GM21786 (cell line): ENCODE measurements at regions not wholly inside any gene's neighbourhood (a gene's known extent, or its start where the extent isn't known, plus 50 kb on each side); places are given as distances from the start of the nearest gene placed in this dataset.

Source experiments
- ATAC-seq: cut with Tn5 transposase; IDR thresholded peaks from one replicate; pipeline ENCODE4 v1.9.1; 2021; ENCODE audit not compliant: unreplicated experiment

DNA sequence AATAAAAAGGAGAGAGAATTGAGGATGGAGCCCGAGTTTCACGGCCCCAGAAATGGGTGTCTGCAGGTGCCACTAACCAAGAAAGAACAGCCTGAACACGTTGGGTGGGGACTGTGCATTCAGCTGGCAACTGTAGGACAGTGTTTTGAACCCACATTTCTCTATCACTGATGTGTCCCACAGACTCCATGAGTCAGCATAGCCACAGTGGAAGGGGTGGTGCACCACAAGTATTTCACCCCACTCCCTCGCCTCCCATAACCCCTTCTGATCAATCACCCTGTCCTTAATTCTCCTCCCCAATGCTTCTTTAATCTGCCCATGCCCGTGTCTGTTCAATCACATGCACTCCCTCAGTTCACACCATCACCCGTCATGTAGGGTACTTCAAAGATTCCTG lies 291.5 kb downstream of the ZNF516 start:
- no peak for ATAC-seq

DNA sequence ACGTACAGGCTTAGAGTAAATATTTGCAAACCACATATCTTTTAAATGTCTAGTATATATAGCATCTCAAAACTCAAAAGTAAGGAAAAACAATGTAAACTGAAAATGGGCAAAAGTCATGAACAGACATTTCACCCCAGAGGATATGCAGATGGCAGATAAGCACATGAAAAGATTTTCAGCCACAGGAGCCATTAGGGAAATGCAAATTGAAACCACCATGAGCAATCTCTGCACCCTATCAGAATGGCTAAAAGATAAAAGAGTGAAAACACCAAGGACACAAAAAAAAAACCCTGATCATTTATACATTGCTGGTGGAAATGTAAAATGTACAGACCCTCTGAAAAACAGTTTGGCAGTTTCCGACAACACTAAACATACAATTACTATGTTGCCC lies 292.7 kb downstream of the ZNF516 start:
- no peak for ATAC-seq

DNA sequence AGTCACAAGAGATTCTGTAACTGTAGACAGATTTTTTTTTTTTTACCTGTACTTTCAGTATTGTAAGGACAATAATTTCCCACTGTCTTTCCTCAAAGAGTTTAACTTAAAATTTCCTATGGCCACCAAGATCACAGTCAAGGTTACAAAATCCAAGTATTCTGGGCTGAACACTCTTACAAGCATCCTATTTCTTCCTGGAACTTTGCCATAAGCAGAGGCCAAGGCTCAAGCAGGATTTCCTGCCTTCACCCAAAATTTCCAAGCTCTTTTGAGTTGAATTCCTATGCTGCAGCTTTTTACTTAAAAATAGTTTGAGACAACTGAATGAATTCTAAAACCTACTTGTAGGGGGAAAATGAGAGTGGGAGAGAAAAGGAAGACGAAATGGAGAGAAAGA lies 299.4 kb downstream of the ZNF516 start:
- no peak for ATAC-seq

DNA sequence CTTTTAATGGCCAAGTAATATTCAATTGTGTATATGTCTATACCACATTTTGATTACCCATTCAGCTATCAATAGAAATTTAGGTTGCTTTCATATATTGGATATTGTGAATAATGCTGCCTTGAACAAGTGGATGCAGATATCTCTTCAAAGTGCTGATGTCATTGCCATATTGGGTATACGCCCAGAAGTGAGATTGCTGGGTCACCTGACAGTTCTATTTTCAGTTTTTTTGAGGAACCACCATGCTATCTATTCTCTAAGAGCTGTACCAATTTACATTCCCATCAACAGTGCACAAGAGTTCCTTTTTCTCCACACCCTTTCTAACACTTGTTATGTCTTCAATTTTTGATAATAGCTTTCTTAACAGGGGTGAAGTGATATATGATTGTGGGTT lies 306.9 kb downstream of the ZNF516 start:
- ATAC-seq = no peak

DNA sequence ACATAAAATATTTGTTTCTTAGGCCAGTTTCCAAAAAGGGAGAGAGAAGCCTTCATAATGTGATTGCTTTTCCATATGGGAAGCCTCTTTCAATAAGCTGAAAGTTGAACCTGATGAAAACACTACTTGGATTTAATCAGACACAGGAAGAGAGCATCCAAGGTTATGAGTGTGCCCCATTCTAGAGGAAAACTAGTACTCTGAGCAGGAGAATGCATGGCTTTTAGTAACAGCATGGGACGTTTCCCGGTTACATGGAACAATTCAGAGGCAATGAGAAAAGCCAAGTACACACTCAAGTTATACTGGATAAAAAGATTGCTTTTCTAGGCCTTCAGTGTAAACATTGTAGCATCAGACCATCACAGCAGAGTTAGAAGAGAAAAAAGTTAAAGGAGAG lies 315.8 kb downstream of the ZNF516 start:
- no peak for ATAC-seq

DNA sequence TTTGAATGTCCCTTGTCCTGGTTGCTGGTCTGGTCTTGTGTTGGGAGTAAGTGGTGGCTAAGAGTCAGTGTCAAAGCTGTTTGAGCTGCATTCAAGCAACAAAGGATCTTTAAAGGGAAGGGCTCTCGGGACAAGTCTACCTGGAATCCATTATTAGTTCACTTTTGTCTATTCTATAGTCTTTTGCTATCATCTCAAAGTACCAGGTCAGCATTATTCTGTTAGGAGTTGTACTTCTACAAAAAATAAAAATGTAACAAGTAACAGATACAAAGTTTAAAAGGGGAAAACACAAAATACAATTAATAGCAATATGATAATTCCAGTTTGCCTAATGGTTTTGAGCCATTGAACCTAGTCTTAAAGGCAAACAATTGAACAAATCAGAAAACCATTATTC lies 317.9 kb downstream of the ZNF516 start:
- ATAC-seq = no peak

DNA sequence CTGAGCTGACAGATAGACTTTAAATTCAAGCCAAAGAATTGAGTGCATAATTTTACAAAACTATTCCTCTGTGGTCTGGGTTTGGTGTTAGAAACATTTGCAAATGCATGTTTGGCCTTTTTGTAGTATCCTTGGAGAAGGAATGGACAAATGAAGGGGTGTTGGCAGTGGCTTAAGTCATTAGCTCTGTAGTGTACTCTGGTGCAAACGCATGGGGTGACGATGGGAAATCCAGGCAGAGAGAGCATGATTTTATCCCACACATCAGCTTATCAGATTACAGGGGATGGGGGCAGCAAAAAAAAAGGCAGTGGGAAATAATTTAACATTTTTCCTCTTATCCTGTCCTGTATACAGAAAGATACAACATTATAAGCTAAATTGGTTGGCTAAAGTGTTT lies 320.6 kb downstream of the ZNF516 start:
- ATAC-seq = no peak

DNA sequence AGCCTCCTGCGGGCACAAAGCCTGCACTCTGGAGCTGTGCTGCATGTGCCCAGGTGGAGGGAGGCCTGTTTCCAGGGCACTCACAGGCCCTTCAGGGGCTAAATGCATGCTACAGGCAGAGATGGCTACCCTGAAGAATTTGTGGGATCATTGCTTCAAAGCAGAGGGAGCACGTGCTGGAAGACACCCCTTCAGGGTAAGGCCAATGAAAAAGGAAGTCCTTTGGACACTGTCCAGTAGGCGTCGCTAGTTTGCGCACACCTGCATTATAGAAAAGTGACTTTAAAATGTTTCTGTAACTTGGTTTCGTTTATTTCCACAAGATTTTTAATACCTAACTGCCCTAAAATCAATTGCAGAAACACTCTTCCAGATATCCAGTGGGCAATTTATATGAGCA lies 325.3 kb downstream of the ZNF516 start:
- ATAC-seq = no peak

DNA sequence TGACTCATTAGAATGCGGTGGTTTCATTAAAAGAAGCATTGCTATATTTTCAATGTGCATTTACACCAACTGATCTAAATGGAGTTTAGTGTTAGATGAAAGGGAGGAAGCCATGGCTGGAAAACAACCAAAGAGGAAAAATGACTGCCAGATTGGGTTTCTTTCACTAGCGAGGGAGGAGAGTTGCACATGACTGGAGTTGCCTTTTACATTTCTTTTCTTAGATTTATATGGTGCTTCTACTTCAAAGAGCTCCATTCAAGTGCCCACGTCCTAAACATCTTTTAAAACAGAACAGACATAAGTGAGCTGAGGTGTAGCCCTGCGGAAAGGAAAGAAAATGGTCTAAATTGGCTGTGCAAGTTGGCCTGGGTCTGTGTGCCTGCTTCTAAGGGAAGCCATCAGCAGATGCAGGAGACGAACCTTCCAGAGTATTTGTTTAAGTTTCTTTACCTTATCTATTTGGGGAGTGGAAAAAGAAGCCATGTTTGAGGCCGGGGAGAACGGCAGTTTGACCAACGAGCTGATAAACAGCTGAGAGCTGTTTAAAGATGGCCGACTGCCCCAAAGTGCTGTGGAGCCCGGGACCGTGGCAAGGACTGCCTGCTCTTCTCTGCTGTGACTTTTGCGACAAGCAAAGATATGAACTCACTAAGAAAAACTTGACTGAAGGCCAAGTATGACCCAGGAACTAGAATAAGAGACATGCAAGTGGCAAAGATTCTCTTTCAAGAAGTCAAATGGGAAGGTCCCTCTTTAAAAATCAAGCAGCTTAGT lies 327.0 kb downstream of the ZNF516 start:
- no peak for ATAC-seq

DNA sequence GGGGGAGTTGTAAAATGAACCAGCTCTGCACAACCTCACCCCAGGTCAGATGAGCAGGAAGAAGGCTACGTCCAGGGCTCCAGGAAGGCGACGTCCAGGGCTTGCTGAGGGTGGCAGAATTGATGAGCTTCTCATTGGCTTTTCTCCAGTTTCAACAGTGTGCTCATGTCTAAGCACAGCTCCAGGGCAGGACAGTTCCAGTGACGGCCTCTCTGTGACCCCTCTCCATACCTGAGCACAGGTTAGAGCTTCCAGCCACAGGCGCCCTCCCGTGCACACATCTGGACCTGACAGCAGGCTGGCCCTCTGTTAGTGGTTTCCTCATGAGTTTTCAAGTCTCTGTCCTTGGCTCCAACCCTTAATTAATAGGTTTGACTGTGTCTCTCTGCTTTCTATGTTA lies 327.6 kb downstream of the ZNF516 start:
- ATAC-seq = no peak

DNA sequence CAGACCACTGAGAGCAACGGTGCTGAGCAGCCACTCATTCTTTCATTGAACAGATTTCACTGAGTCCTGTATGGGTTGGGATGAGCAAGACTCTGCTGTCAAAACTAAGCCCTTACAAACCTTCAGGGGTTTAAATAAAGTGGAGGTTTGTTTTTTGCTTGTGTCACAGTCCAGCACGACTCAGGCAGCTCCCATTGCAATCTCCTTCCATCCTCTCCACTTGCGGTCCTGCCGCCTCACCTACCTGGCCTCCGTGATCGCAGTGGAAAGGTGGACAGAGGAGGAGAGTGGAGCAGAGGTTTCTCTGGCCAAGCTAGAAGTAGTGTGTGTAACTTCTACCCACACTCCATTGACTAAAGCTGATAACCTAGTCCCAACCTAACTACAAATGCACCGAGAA lies 332.2 kb downstream of the ZNF516 start:
- no peak for ATAC-seq

DNA sequence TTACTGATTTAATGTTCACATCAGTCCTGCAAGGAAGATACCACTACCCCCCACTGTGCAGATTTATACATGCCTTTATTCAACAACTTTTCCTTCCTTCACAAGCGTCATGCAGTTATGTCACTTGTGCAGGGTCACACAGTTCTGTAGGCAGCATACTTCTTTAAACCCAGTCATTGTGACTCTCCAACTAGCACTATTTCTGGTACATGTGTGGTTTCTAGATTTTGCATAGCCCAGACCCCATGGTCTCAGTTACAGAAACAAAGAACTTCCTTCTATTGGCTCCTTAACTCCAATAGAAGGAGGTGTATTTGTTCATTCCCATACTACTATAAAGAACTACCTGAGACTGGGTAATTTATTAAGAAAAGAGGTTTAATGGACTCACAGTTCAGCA lies 333.1 kb downstream of the ZNF516 start:
- no peak for ATAC-seq

DNA sequence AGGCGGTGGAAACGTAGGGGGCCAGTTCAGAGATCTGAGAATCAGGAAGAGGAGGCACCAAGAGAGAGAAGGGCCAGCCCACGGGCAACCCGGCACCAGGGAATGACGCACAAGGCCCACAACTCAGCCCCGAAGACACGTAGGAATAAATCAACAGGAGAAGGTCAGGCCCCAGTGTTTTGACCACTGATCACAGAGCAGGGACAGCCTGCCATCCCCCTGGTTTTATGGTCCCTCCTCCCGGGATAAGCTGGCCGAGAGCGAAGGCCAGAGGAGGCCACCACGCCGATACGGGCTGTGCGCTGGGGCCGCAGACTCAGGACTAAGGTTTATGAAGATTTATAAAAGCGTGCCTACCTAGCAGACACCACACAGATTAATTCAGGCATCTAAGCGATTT lies 341.4 kb downstream of the ZNF516 start:
- ATAC-seq = no peak

DNA sequence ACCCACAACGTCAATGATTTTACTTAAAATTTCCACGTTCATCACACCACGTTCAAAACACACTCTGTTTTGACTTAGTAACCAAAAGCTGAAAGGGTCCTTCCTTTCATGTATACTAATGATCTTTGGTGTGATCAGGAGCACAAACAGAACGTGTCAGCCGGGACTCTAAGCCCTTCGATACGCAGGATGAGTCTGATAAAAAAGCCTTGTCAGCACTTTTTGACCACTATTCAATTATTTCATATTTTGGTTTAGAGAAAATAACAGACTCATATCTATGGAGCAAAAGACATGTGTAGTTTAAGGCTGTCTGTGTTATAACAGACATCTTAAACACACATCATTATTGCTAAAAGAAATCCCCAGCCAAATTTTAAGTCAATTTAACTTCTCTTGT lies 345.3 kb downstream of the ZNF516 start:
- ATAC-seq = no peak

DNA sequence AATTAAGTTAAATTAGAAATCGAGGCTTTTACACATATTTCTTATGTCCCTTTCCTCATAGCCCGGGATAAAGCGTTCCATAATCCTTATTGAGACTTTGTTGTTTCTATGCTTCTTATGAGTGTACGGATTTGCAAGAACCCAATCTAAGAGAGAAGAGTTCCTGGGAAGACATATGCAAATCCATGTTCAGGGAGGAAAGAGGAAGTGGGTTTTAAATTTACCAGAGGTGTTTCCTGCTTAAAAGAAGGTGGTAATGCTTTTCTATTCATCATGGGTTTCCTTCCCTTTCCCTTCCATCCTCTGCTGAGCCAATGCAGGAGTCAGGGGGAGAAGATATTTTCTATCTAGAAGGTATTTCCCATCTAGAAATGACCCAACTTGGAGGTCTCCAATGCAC lies 345.8 kb downstream of the ZNF516 start:
- ATAC-seq = no peak

DNA sequence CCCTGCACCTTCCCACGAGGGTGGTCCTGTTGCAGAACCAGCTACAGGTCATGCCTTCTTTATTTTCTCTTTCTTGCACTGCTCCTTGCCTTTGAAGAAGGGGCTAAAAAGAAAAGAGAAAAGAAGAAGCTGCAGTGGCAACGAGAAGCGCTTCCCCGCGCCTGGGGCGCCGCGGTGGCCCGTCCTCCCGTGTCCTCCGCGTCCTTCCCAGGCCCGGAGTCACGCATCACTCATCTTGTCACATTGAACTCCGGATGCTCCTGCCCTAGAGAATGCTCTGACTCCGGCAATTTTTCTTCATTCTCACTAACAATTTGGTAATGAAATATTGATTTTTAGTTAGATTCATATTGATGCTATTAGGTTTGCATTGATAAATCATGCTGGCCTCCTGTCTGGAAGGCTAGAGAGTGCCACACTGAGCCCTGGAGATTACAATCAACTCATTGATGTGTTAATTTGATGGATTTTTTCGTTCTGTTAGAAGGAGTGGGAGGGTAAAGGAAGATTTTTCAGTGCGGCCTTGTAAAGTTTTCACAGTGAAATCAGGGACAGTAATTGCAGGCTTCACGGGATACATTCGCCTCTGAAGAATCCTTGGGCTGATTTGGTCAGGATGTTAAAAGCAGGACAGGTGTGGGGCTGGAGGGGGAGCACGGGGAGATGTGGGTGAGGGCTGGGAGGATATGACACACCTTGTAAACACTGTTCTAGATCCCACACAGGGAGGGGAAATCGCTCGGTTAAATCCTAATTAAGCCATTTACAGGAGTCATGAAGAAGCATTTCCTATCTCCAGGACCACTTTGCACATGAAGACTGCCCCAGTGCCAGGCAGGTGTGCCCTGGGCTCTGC lies 349.3 kb downstream of the ZNF516 start:
- no peak for ATAC-seq

DNA sequence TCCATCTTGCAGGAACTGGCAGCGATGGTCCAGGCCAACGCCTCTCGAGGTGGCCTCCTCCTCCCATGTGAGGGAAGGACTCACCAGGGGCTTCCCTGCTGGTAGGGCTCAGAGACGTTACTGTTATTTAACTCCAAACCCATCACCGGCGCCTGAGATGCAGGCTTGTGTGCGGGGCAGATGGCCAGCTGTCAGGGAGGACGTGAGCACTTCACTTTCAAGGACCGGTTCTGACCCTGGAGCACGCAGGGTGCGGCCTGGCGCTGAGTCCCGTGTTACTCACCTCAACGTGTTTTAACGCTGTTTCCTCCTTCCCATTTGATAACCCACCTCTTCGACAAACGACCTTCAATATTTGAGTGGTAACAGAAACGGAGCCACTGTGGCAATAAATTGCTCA lies 350.2 kb downstream of the ZNF516 start:
- no peak for ATAC-seq

DNA sequence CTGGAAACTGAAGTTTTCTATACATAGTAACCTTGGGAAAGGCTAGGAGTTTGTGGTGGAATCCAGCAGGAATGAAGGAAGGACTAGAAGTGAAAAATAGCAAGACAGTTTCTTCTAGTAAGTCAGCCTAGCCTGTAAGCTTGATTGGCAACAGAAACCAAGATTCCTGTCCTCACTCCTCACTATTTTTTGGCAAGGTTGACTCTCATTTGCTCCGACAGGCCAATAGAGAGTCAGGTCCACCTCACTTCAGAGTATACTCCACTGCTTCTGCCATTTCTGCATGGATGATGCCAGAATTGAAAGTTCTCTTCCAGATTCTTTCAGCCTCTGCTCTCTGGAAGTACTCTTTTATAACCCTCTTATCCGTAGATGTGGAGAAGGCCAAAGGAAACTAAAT lies 352.4 kb downstream of the ZNF516 start:
- no peak for ATAC-seq

DNA sequence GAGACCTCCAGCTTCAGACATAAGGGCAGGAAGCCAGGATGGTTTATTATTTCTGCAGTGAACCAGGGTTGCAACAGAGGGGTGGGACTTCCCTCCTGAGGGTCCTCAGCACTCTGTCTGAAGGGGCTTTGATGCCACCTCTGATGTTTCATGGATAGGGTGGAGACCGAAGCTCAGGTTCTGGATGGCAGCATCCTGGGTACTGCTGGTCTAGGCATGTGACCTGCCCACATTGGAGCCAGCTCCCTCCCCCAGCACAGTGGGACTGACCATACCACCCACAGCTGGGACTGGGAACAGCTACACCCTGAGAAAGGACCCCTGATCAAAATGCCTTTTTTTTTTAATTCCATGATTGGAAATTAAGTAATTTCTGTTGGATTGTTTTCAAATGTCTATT lies 355.2 kb downstream of the ZNF516 start:
- ATAC-seq = no peak

DNA sequence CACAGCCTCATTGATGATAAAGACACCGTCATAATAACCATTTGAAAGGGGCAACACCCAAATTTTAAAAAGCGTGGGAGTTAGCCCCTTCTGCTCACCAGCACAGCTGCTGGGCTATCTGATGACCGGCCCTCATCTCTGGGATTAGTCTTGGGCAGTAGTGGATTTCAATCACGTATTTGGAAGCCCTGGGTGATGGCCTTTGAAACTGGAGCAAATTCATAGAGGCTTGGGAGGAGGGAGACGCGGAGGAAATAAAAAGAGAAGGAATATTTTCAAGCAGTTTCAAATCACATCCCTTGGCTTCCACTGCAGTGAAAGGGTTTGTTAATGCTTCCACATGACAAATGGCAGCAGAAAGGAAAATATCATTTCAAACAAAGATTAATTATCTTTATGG lies 357.8 kb downstream of the ZNF516 start:
- no peak for ATAC-seq

DNA sequence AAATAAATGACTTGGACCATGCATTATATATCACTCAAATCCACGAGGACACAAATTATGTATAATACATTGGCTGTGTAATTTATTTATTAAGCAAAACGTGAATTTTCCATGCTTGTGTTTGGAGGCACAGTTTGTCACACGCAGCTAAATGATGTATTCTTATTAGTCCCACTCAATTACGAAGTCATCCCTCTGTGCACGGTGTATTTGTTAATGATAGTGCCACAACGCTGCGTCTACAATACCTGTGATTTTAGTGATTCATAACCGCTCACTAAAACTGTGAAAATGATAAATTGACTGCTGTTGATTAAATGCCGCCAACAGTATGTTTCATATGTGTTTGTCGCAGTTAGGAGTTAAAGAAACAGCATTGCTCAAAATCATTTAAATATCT lies 358.3 kb downstream of the ZNF516 start:
- ATAC-seq = no peak

DNA sequence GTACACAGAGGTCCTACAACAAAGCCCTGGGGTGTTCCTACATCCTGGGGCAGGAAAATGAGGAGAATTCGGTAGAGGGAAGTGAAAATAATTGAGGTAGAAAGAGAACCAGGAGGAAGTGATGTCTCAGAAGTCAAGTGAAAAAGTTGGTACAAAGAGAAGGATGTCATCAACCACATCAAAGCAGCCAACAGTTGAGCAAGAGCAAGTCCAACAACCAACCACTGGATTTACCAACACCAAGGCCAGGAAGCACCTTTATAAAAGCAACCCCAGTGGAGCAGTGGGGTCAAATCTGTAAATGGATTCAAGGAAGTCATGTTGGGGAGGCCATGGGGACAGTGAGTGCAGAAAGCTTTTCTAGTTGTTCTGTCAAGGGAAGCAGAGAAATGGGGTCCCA lies 360.4 kb downstream of the ZNF516 start:
- ATAC-seq = no peak

DNA sequence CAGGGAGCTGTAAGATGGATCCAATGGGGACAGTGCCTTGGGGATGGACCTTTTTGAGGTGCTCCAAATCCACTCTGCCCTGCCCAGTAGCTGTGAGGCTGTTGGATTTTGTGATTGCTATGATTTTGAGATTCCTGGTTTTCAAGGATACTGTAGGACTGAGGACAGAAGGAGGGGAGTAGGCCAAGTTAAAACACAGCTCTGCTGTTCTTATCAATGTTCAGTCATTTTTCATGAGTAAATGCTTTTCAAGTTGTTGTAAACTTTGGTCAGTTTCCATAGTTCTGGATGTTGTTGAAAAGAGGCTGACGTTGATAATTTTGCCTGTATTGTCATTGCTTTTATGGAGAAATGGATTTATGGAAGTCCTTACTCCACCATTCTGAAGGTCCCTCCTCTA lies 361.2 kb downstream of the ZNF516 start:
- ATAC-seq = no peak
